Progenitor cell of endocrine pancreas (in vitro differentiated cells): ENCODE measurements at regions not wholly inside any gene's neighbourhood (a gene's known extent, or its start where the extent isn't known, plus 50 kb on each side); places are given as distances from the start of the nearest gene placed in this dataset.

Source experiments
- DNase-seq: peaks from one replicate; pipeline ENCODE4 v3.0.0; 2021; ENCODE audit warnings: low spot score; ENCODE audit not compliant: unreplicated experiment
- H3K27ac Mint-ChIP-seq: 2 replicates; pipeline ENCODE4 v1.8.0; 2021; ENCODE audit warnings: mild to moderate bottlenecking, moderate library complexity, mixed read lengths
- H3K27me3 Mint-ChIP-seq: 2 replicates; pipeline ENCODE4 v1.8.0; 2021; ENCODE audit warnings: mixed read lengths
- H3K36me3 Mint-ChIP-seq: 2 replicates; pipeline ENCODE4 v1.8.0; 2022; ENCODE audit warnings: mixed read lengths; ENCODE audit not compliant: insufficient read depth
- H3K4me1 Mint-ChIP-seq: 2 replicates; pipeline ENCODE4 v1.8.0; 2021; ENCODE audit warnings: low read depth, mixed read lengths
- H3K4me3 Mint-ChIP-seq: 2 replicates; pipeline ENCODE4 v1.8.0; 2021; ENCODE audit warnings: low read depth, mild to moderate bottlenecking, moderate library complexity, mixed read lengths
- H3K9me3 Mint-ChIP-seq: 2 replicates; pipeline ENCODE4 v1.8.0; 2021; ENCODE audit warnings: low read depth, mixed read lengths
- CTCF ChIP-seq: fragments of 200-600 bp; sonication (generic); IDR thresholded peaks from one replicate; pipeline ENCODE4 v1.5.0; 2021; ENCODE audit warnings: antibody characterized with exemption, mild to moderate bottlenecking; ENCODE audit not compliant: unreplicated experiment

GRCh38 chr20:10876558-10876957 is 202.8 kb upstream of the JAG1 start:
- no peak overlapping the region for H3K27ac Mint-ChIP-seq
- TF ChIP-seq CTCF = no peak
- H3K27me3 Mint-ChIP-seq = no peaks in the 10 kb centered on the region
- H3K4me1 Mint-ChIP-seq = no peaks in the 10 kb centered on the region
- H3K9me3 Mint-ChIP-seq = peaks cover 4% of the 10 kb centered on the region
- H3K4me3 Mint-ChIP-seq = no peak overlapping the region
- H3K36me3 Mint-ChIP-seq = no peaks in the 10 kb centered on the region
- no peak for DNase-seq

- H3K36me3 Mint-ChIP-seq = no peaks in the 10 kb centered on the region
- DNase-seq = no peak
- no peak for TF ChIP-seq CTCF
- H3K27ac Mint-ChIP-seq = no peak overlapping the region
- H3K4me3 Mint-ChIP-seq = no peak overlapping the region
- peaks cover 4% of the 10 kb centered on the region for H3K9me3 Mint-ChIP-seq
- no peaks in the 10 kb centered on the region for H3K4me1 Mint-ChIP-seq
- H3K27me3 Mint-ChIP-seq = no peaks in the 10 kb centered on the region
These were observed 203.5 kb upstream of the JAG1 start for GRCh38 chr20:10877342-10877741.

GRCh38 chr20:10883166-10883565 is 209.4 kb upstream of the JAG1 start:
- Mint-ChIP-seq H3K9me3 (no peaks in the 10 kb centered on the region), H3K27me3 (no peaks in the 10 kb centered on the region), H3K4me1 (peaks cover 9% of the 10 kb centered on the region), H3K36me3 (no peaks in the 10 kb centered on the region), H3K4me3 (no peak overlapping the region), H3K27ac (no peak overlapping the region)
- no peak for DNase-seq
- TF ChIP-seq CTCF = no peak

- Mint-ChIP-seq H3K4me3 (no peak overlapping the region), H3K27ac (no peak overlapping the region), H3K4me1 (no peaks in the 10 kb centered on the region), H3K36me3 (no peaks in the 10 kb centered on the region), H3K27me3 (no peaks in the 10 kb centered on the region), H3K9me3 (no peaks in the 10 kb centered on the region)
- DNase-seq = no peak
- TF ChIP-seq CTCF = no peak
These were observed 219.5 kb upstream of the JAG1 start for GRCh38 chr20:10893321-10893720.

- Mint-ChIP-seq H3K9me3 (no peaks in the 10 kb centered on the region), H3K36me3 (no peaks in the 10 kb centered on the region), H3K27me3 (no peaks in the 10 kb centered on the region), H3K27ac (no peak overlapping the region), H3K4me1 (peaks cover 6% of the 10 kb centered on the region), H3K4me3 (no peak overlapping the region)
- no peak for DNase-seq
- TF ChIP-seq CTCF = no peak
These were observed 223.5 kb upstream of the JAG1 start for GRCh38 chr20:10897336-10897735.

GRCh38 chr20:10898552-10898951 is 224.8 kb upstream of the JAG1 start:
- TF ChIP-seq CTCF = no peak
- no peaks in the 10 kb centered on the region for H3K36me3 Mint-ChIP-seq
- DNase-seq = no peak
- no peak overlapping the region for H3K27ac Mint-ChIP-seq
- H3K4me1 Mint-ChIP-seq = peaks cover 12% of the 10 kb centered on the region
- no peaks in the 10 kb centered on the region for H3K9me3 Mint-ChIP-seq
- no peaks in the 10 kb centered on the region for H3K27me3 Mint-ChIP-seq
- no peak overlapping the region for H3K4me3 Mint-ChIP-seq
